ENCODE measurements at regions not wholly inside any gene's neighbourhood (a gene's known extent, or its start where the extent isn't known, plus 50 kb on each side); places are given as distances from the start of the nearest gene placed in this dataset.

DNA sequence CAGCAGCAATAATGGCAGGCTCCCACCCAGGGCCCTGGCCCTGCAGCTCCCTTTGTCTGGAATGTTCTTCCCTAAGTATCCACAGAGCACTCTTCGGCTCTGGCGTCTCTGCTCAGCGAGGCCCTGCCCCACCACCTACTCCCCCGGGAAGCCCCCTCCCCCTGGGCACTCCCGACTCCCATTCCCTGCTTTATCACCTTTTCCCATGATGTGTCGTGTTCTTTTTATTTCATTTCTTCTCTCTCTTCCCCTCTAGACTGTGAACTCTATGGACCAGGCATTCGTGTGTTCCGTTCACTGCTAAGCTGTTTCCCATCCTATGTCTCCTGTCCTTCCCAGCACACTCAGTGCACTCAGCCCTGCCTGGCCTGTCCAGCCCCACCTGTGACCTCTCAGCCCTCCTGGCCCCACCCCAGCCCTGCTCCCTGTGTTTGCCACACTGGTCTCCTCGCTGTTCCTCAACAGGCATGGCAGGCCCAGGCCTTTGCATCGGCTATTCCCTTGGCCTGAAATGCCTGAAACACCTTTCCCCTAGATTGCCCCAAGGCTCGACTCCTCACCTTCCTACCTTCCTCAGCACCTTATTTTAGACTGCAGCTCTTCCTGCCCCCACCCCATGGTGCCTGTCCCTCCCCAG lies 107.4 kb downstream of the TPRA1 start:
- Mint-ChIP-seq H3K9me3 (no peaks in the 10 kb centered on the region), H3K36me3 (ENCODE audit: low read depth) (no peaks in the 10 kb centered on the region), H3K4me3 (no peak overlapping the region), H3K27ac (ENCODE audit: unreplicated experiment) (peak overlapping the region; percentile 83), H3K27me3 (ENCODE audit: low read depth) (no peaks in the 10 kb centered on the region), H3K4me1 (peaks cover 3% of the 10 kb centered on the region)
- DNase-seq (ENCODE audit: low read depth, low spot score): no peak
- TF ChIP-seq CTCF (conservative IDR thresholded peaks at IDR 0.05): no peak

DNA sequence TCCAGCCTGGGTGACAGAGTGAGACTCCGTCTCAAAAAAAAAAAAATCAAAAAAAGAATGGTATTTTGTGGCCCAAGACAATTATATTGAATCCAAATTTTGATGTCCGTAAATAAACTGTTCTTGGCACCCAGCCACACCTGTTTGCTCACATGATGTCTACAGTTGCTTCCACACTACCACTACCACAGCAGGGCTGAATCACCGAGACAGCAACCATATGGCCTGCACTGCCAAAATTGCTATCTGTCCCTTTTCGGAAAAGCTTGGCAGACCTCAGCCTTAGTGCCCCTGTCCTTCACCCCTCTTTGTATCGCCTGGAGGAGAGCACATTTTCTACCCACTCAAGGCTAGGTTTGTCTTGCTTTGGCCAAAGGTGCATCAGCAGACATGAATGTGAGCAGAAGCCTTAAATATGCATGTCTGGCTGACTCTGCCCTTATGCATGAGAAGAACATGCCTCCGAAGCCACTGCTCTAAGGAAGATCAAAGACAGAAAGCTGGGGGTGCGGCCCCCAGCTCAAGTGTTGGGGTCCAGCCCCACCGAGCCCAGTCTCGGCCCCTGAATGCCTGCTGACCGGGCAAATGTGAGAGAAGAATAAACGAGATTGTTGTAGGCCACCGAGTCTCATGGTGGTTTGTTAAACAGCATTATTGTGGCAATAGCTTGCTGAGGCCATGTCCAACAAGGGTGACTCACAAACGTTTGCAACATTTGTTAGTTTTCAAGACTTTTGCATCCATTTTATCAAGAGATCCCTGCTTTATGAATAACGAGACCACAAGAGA lies 108.1 kb downstream of the TPRA1 start:
- H3K4me1 Mint-ChIP-seq: peaks cover 3% of the 10 kb centered on the region
- H3K27ac Mint-ChIP-seq (ENCODE audit: unreplicated experiment): no peak overlapping the region
- H3K9me3 Mint-ChIP-seq: no peaks in the 10 kb centered on the region
- no peak overlapping the region for H3K4me3 Mint-ChIP-seq
- no peak for DNase-seq (ENCODE audit: low read depth, low spot score)
- TF ChIP-seq CTCF (conservative IDR thresholded peaks at IDR 0.05): no peak
- H3K36me3 Mint-ChIP-seq (ENCODE audit: low read depth): no peaks in the 10 kb centered on the region
- H3K27me3 Mint-ChIP-seq (ENCODE audit: low read depth): no peaks in the 10 kb centered on the region

DNA sequence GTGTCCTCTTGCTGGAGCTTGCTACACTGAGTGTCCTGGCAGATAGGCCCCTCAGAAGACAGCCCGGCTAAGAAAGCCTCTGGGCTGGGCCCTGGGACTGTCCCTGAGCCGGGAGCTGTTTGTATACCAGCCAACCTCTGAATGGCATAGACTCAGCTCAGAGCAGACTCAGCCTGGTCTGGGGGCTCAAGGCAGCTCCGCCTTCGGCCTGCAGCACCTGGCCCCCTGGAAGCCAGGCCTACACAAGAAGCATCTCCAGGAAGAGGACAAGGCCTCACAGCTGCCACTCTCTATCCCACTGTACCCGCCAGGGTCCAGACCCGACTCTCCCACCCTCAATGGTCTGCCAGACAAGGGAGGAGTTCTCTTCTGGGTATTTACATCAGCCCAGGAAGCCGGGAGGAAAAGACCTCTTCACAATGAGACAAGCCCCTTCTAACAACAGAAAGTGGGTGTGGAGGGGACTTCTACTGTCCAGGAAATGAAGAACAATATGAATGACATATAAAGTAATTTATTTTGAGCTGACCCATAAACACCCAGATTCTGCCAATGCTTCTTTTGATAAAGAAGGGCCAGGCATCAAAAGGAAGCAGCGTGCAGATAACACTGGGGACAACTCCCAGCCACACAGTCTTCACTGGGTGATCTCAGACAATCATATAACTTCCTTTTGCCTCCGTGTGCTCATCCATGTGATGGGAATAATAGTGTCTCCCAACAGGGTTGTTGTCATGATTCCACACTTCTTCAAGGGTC lies 110.2 kb downstream of the TPRA1 start:
- Mint-ChIP-seq H3K4me3 (no peak overlapping the region), H3K27ac (ENCODE audit: unreplicated experiment) (no peak overlapping the region), H3K27me3 (ENCODE audit: low read depth) (peaks cover 2% of the 10 kb centered on the region), H3K36me3 (ENCODE audit: low read depth) (no peaks in the 10 kb centered on the region), H3K9me3 (no peaks in the 10 kb centered on the region), H3K4me1 (peaks cover 3% of the 10 kb centered on the region)
- no peak for TF ChIP-seq CTCF (conservative IDR thresholded peaks at IDR 0.05)
- no peak for DNase-seq (ENCODE audit: low read depth, low spot score)

GRCh38 chr3:127479449-127479848 lies 111.1 kb downstream of the TPRA1 start:
- peaks cover 2% of the 10 kb centered on the region for H3K27me3 Mint-ChIP-seq (ENCODE audit: low read depth)

More at GRCh38 chr3:127479449-127479848, 111.1 kb downstream of the TPRA1 start:
- DNase-seq (ENCODE audit: low read depth, low spot score): no peak
- H3K4me3 Mint-ChIP-seq: no peak overlapping the region
- H3K36me3 Mint-ChIP-seq (ENCODE audit: low read depth): no peaks in the 10 kb centered on the region
- no peak overlapping the region for H3K27ac Mint-ChIP-seq (ENCODE audit: unreplicated experiment)
- H3K4me1 Mint-ChIP-seq: peaks cover 3% of the 10 kb centered on the region
- no peaks in the 10 kb centered on the region for H3K9me3 Mint-ChIP-seq
- no peak for TF ChIP-seq CTCF (conservative IDR thresholded peaks at IDR 0.05)
